ACC112 (cell line): ENCODE measurements at regions not wholly inside any gene's neighbourhood (a gene's known extent, or its start where the extent isn't known, plus 50 kb on each side); places are given as distances from the start of the nearest gene placed in this dataset.

Experiments
- H2AFZ ChIP-seq: fragments of 200-600 bp; sonication (generic); one replicate; pipeline ENCODE4 v1.6.0; 2017; ENCODE audit warnings: antibody characterized with exemption, low read length; ENCODE audit not compliant: unreplicated experiment
- H3K27ac ChIP-seq: fragments of 200-600 bp; sonication (generic); 2 replicates; pipeline ENCODE4 v1.5.1; 2014; ENCODE audit warnings: low read depth, mild to moderate bottlenecking, antibody characterized with exemption, low read length, moderate library complexity
- H3K27me3 ChIP-seq: fragments of 200-600 bp; sonication (generic); 2 replicates; pipeline ENCODE4 v1.6.1; 2014; ENCODE audit warnings: mild to moderate bottlenecking, antibody characterized with exemption, low read length, moderate library complexity, mixed read lengths; ENCODE audit not compliant: insufficient read depth
- H3K36me3 ChIP-seq: fragments of 200-600 bp; sonication (generic); 2 replicates; pipeline ENCODE4 v1.6.1; 2016; ENCODE audit warnings: mild to moderate bottlenecking, antibody characterized with exemption, low read length, moderate library complexity, mixed read lengths; ENCODE audit not compliant: insufficient read depth
- H3K4me1 ChIP-seq: fragments of 200-600 bp; sonication (generic); one replicate; pipeline ENCODE4 v1.6.1; 2016; ENCODE audit warnings: low read length, mixed read lengths; ENCODE audit not compliant: insufficient read depth, unreplicated experiment, control insufficient read depth
- H3K4me3 ChIP-seq: fragments of 200-600 bp; sonication (generic); 2 replicates; pipeline ENCODE4 v1.5.1; 2014; ENCODE audit warnings: mild to moderate bottlenecking, low read depth, low read length
- H3K79me2 ChIP-seq: fragments of 200-600 bp; sonication (generic); one replicate; pipeline ENCODE4 v1.6.0; 2016; ENCODE audit warnings: low read length; ENCODE audit not compliant: control insufficient read depth, unreplicated experiment, insufficient read depth

DNA sequence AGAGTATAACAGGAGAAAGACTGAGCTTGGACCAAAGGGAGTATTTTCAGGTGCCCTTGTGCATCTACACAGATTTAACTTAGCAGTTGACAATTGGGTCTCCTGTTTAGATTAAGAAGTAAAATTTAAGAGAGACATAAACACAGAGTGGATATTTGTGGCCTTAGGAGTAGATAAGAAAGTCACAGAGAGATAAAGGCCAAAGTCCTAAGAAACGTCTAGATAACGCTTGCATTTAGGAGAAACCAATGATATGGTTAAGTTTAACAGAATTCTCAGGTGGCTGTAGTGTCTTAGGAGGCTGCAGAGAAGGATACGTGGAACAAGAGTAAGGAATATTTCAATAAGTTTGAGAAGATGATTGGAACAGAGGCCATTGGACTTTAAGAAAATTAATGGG, 155.0 kb upstream of the DAB2 start:
- Histone ChIP-seq H3K36me3 (no peaks in the 10 kb centered on the region), H3K27ac (no peak overlapping the region), H3K4me1 (peaks cover 20% of the 10 kb centered on the region), H3K79me2 (no peaks in the 10 kb centered on the region), H2AFZ (no peak overlapping the region), H3K27me3 (no peaks in the 10 kb centered on the region), H3K4me3 (no peak overlapping the region)

DNA sequence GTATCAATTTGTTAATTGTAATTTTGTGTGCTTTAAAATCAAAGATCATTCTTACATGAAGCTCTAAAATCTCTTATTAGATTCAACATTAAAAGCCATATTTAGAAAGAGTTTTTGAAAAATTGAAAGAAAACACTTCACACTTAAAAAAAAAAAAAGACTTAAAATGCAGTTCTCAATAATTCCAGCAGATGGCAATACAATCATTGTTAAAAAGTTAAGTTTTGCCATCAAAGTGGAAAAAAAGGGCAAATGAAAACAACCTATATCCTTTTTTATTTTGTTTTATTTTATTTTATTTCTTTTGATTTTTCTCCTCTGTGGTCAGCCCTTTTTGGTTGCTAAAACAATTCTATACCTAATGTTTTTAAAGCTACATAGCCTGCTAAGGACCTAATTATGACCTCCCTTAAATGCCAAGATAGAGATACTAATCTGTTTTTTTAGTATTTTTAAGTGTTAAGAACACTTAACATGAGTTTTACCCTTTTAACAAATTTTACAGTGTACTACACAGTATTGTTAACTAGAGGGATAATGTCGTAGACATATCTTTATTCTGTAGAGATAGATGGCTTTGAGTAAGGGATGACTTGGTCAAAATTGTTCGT, 154.2 kb upstream of the DAB2 start:
- Histone ChIP-seq H3K27me3 (no peaks in the 10 kb centered on the region), H3K27ac (no peak overlapping the region), H3K36me3 (no peaks in the 10 kb centered on the region), H2AFZ (no peak overlapping the region), H3K4me3 (no peak overlapping the region), H3K79me2 (no peaks in the 10 kb centered on the region), H3K4me1 (peaks cover 16% of the 10 kb centered on the region)

DNA sequence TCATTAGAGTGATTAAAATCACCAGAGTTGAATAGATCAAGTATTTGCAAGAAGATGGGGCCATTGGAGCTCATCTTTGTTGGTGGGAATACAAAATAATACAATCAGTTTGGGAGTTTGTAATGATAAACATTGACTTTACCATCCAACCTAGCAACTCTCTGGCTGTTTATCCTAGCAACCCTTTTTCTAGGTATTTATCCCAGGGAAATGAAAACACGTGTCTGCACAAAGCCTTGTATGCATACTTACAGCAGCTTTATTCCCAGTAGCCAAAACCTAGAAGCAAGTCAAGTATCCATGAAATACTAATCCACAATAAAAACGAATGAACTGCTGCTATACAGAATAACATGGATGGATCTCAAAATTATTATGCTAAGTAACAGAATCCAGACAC, 152.7 kb upstream of the DAB2 start:
- no peak overlapping the region for H3K27ac ChIP-seq
- H3K4me1 ChIP-seq = peaks cover 16% of the 10 kb centered on the region
- H2AFZ ChIP-seq = no peak overlapping the region
- no peaks in the 10 kb centered on the region for H3K27me3 ChIP-seq
- H3K36me3 ChIP-seq = no peaks in the 10 kb centered on the region
- H3K79me2 ChIP-seq = no peaks in the 10 kb centered on the region
- H3K4me3 ChIP-seq = no peak overlapping the region

DNA sequence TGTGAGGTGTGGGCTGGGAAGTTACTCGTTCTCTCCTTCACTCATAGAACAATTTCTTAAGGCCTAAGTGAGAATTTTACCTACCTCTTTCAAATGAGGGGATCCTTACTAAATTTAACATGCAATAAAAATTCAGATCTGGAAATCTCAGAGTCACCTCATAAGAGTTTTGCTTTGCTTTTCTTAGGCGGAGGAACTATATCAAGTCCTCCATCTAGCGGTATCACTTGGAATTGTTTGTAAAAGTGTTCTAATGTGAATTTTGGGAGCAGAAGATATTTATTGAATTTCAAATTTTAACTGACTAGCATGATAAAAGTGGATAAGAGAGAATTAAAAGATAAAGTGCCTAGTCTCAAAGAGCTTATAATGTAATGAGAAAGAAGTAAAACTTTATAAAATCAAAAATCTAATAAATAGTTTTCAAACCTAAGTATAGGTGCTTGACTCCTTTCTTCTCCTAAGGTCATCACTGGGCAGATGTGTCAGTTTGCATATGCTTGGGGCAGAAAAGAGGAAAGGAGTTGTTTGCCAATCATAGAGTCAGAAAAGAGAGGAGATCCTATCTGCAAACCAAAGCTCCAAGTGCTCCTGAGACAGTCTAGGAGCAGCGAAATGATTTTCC, 145.7 kb upstream of the DAB2 start:
- no peaks in the 10 kb centered on the region for H3K79me2 ChIP-seq
- H3K36me3 ChIP-seq = no peaks in the 10 kb centered on the region
- no peaks in the 10 kb centered on the region for H3K4me1 ChIP-seq
- H3K27me3 ChIP-seq = no peaks in the 10 kb centered on the region
- H3K4me3 ChIP-seq = no peak overlapping the region
- peak overlapping the region; percentile 19 for H2AFZ ChIP-seq
- H3K27ac ChIP-seq = no peak overlapping the region

DNA sequence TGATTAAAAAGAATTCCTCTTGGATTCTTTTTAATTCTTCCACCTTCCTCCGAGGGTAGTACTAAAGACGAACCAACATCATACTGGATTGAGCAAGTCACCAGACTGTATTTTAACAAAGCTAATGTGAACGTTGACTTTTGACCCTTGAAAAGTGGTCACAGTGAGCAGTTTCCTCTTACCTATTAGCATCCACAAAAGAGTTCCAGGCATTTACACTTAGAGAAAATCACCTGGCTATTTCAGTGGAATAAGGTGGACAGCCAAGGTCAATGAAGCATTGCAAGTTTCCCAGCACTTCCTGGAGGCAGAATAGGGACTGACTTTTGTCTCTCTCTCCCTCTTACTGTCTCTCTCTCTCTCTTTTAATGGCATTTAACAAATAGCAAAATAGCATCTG, 145.1 kb upstream of the DAB2 start:
- Histone ChIP-seq H3K4me1 (no peaks in the 10 kb centered on the region), H3K27ac (no peak overlapping the region), H2AFZ (peak overlapping the region; percentile 19), H3K4me3 (no peak overlapping the region), H3K36me3 (no peaks in the 10 kb centered on the region), H3K27me3 (no peaks in the 10 kb centered on the region), H3K79me2 (no peaks in the 10 kb centered on the region)

DNA sequence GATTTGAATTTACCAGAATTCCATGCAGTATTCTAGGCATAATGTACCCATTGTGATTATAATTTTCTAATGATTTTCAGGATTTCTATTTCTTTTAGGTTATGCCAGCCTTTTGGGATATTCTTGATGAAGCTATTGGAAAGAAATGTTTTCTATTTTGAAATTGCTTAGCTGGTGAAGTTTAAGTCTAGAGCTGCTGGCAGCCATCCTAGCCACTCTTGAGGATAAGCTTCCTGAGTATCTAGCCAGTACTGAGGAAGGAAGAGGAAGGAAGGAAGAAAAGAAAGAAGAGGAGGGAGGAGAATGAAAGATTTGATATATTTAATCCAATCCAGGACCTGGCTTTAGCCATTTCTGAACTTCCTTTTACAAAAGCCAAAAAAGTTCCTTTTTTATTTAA, 142.1 kb upstream of the DAB2 start:
- no peaks in the 10 kb centered on the region for H3K36me3 ChIP-seq
- no peak overlapping the region for H3K27ac ChIP-seq
- no peaks in the 10 kb centered on the region for H3K79me2 ChIP-seq
- no peaks in the 10 kb centered on the region for H3K27me3 ChIP-seq
- H3K4me3 ChIP-seq = no peak overlapping the region
- no peaks in the 10 kb centered on the region for H3K4me1 ChIP-seq
- H2AFZ ChIP-seq = no peak overlapping the region

DNA sequence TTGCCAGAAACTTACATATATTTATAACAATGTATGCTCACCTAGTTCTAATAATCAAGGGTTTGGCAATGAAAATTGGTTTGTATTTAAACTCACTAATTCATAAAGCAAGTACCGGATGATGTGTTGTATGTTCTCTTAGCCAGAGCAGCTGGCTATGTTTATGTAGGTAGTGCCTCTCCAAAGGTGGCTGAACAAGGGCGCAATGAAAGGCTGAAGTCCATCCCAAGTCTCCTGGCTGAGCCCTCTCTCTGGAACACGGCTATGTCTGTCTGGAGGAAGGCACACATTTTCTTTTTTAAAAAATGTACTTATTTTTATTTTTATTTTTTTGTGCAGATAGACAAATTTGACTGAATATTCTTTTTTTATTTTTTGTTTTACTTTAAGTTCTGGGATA, 141.2 kb upstream of the DAB2 start:
- H3K36me3 ChIP-seq = no peaks in the 10 kb centered on the region
- H3K27me3 ChIP-seq = no peaks in the 10 kb centered on the region
- H3K79me2 ChIP-seq = no peaks in the 10 kb centered on the region
- no peak overlapping the region for H2AFZ ChIP-seq
- H3K4me1 ChIP-seq = no peaks in the 10 kb centered on the region
- H3K4me3 ChIP-seq = no peak overlapping the region
- H3K27ac ChIP-seq = no peak overlapping the region

DNA sequence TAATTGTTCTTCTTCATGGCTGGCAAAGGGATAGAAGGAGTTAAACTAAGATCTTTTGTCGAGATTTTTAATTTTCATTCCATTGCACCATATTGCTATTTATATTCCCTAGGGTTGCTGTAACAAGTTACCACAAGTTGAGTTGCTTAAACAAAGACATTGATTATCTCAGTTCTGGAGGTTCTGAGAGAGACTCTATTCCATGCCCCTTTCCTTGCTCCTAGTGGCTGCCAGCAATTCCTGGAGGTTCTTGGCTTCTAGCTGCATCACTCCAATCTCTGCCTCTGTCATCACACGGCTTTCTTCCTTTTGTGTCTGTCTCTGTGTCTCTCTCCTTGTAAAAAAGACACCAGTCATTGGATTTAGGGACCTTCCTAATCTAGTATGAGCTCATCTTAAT, 136.6 kb upstream of the DAB2 start:
- Histone ChIP-seq H3K27me3 (no peaks in the 10 kb centered on the region), H3K4me1 (no peaks in the 10 kb centered on the region)

DNA sequence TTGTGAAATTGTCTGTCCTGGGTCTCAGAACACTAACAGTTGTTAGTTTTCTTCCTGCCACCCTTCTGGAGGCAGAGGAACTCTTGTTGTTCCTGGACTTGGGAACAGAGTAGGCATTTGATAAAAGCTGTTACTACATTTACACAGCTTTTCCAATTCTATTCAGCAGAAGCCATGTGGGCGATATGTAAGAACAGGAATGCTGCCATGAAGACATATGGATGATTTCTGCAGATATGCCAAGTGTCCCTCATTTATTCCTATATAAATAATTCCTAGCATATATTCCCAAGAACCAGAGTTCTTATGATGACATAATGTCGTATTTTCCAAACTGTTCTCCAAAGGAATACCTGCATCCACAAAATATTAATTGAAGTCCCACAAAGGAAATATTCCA, 135.9 kb upstream of the DAB2 start:
- no peaks in the 10 kb centered on the region for H3K4me1 ChIP-seq
- no peak overlapping the region for H3K4me3 ChIP-seq
- no peaks in the 10 kb centered on the region for H3K27me3 ChIP-seq
- no peak overlapping the region for H2AFZ ChIP-seq
- H3K36me3 ChIP-seq = no peaks in the 10 kb centered on the region
- H3K79me2 ChIP-seq = no peaks in the 10 kb centered on the region
- no peak overlapping the region for H3K27ac ChIP-seq

More for the DNA sequence above, 136.6 kb upstream of the DAB2 start:
- H3K79me2 ChIP-seq = no peaks in the 10 kb centered on the region
- H3K27ac ChIP-seq = no peak overlapping the region
- H3K4me3 ChIP-seq = no peak overlapping the region
- no peak overlapping the region for H2AFZ ChIP-seq
- no peaks in the 10 kb centered on the region for H3K36me3 ChIP-seq

DNA sequence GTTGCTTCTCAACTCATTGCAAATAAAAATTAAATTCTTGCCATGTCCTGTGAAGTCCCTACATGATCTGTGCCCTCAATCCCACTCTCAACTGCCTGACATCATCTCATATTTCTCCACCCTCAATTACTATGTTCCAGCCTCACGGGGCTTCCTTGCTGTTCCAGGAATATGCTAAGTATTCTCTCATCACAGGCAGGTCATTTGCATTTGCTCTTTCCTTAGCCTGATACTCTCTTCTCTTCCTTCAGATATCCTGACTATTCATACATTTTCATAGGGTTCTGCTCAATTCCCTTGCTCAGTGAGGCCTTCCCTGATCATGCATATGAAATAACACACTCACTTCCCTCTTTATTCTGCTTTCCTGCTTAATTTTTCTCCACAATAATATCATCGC, 135.1 kb upstream of the DAB2 start:
- Histone ChIP-seq H3K79me2 (no peaks in the 10 kb centered on the region), H3K27ac (no peak overlapping the region), H3K4me1 (no peaks in the 10 kb centered on the region), H3K4me3 (no peak overlapping the region), H3K27me3 (no peaks in the 10 kb centered on the region), H3K36me3 (no peaks in the 10 kb centered on the region), H2AFZ (no peak overlapping the region)

DNA sequence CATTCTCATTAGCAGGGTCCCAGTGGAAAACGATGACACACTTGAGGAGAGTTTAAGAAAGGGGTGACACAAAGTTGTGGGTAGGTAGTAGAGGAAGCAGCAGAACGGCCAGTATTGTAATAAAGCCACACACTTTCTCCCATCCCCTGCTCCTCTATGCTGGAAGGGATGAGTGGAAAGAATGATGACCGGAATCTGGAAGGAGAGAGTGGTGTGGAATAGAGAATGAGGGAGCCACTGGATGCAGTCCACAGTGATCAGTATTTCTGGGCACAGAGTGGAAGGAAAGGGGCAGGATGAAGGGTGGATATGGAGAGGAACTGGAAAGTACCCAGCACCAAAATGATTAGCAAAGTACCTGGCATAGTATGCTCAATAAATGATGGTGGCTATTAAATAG, 133.8 kb upstream of the DAB2 start:
- H3K27me3 ChIP-seq = no peaks in the 10 kb centered on the region
- H3K79me2 ChIP-seq = no peaks in the 10 kb centered on the region
- H3K4me3 ChIP-seq = no peak overlapping the region
- H3K36me3 ChIP-seq = no peaks in the 10 kb centered on the region
- no peaks in the 10 kb centered on the region for H3K4me1 ChIP-seq
- no peak overlapping the region for H2AFZ ChIP-seq
- H3K27ac ChIP-seq = no peak overlapping the region
